BJ (cell line): ENCODE measurements at regions not wholly inside any gene's neighbourhood (a gene's known extent, or its start where the extent isn't known, plus 50 kb on each side); places are given as distances from the start of the nearest gene placed in this dataset.

Experiments used
- CTCF ChIA-PET: fragments of 350-600 bp; formaldehyde crosslinking; extraction: SDS; loops from one replicate; lab custom pipeline; 2021; ENCODE audit warnings: antibody characterized with exemption, inconsistent platforms; lab: Yijun Ruan, JAX
- POLR2A ChIA-PET: fragments of 300-600 bp; sonication (Branson Sonifier 250); formaldehyde crosslinking; extraction: SDS; loops from one replicate; lab custom pipeline; 2021; ENCODE audit warnings: antibody characterized with exemption; lab: Charles Lee
- DNase-seq: peaks from one replicate; pipeline ENCODE4 v3.0.0-alpha.2; 2011; ENCODE audit warnings: low read depth
- H3K27me3 ChIP-seq: 2 replicates; pipeline ENCODE4 v1.6.0; 2011; ENCODE audit warnings: low read length; ENCODE audit not compliant: control insufficient read depth, insufficient read depth
- H3K36me3 ChIP-seq: 2 replicates; pipeline ENCODE4 v1.5.1; 2011; ENCODE audit warnings: low read length; ENCODE audit not compliant: control insufficient read depth, insufficient read depth
- H3K4me3 ChIP-seq: 2 replicates; pipeline ENCODE4 v1.5.1; 2011; ENCODE audit warnings: low read depth, mild to moderate bottlenecking, control low read depth, low read length
- CTCF ChIP-seq: IDR thresholded peaks from 2 replicates; pipeline ENCODE4 v1.5.1; 2011; ENCODE audit warnings: low read depth, mild to moderate bottlenecking, control low read depth, inconsistent platforms, low read length, moderate library complexity; ENCODE audit not compliant: insufficient read depth

- no peaks in the 10 kb centered on the region for H3K27me3 ChIP-seq
- DNase-seq: no peak
- POLR2A ChIA-PET: no interaction called here
- CTCF ChIA-PET: no interaction called here
- no peaks in the 10 kb centered on the region for H3K36me3 ChIP-seq
- no peak for TF ChIP-seq CTCF
- no peak overlapping the region for H3K4me3 ChIP-seq
Observed at GRCh38 chr21:28627691-28628090, 365.0 kb downstream of the LTN1 start.

DNA sequence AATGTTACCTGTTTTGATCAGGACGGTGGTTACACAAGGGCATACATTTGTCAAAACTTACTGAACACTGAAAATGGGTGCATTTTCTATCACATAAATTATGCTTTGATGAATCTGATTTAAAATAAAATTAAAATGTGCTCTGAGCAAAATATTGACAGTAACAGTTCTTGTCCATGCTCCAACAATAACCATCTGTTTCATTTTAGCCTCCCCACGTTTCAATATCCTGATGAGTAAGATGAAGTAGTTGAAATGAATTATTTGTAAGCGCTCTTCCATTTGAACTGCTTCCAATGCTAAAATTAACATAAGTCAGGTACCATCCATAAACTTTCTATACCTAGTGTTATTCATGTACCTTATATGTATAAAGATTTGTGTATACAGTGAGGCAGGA is 365.4 kb downstream of the LTN1 start:
- CTCF ChIA-PET: no interaction called here
- H3K4me3 ChIP-seq: no peak overlapping the region

GRCh38 chr21:28624626-28625025 is 368.1 kb downstream of the LTN1 start:
- POLR2A ChIA-PET: no interaction called here
- no peaks in the 10 kb centered on the region for H3K27me3 ChIP-seq
- no peak for DNase-seq
- H3K4me3 ChIP-seq: no peak overlapping the region
- no peak for TF ChIP-seq CTCF
- CTCF ChIA-PET: interaction anchor here (0.6 kb wide), 1 partner anchor 9 kb away, joined by 3 read pairs; no protein-coding TSS in a partner anchor
- H3K36me3 ChIP-seq: no peaks in the 10 kb centered on the region

More for the DNA sequence above, 365.4 kb downstream of the LTN1 start:
- Histone ChIP-seq H3K27me3 (no peaks in the 10 kb centered on the region), H3K36me3 (no peaks in the 10 kb centered on the region)
- TF ChIP-seq CTCF: no peak
- no peak for DNase-seq
- POLR2A ChIA-PET: no interaction called here

GRCh38 chr21:28617300-28617699 is 375.4 kb downstream of the LTN1 start:
- CTCF ChIA-PET: interaction anchor here (0.6 to 1.7 kb wide), 3 partner anchors 16 to 962 kb away, joined by 3 to 4 read pairs (median 3); no protein-coding TSS in a partner anchor

GRCh38 chr21:28615276-28615675 is 377.4 kb downstream of the LTN1 start:
- TF ChIP-seq CTCF: no peak
- no peaks in the 10 kb centered on the region for H3K36me3 ChIP-seq
- ChIA-PET POLR2A (interaction anchor here (0.6 to 1.0 kb wide), 2 partner anchors 18 to 19 kb away, joined by 3 read pairs; no protein-coding TSS in a partner anchor), CTCF (interaction anchor here (0.9 kb wide), 1 partner anchor 10 kb away, joined by 3 read pairs; no protein-coding TSS in a partner anchor)
- no peaks in the 10 kb centered on the region for H3K27me3 ChIP-seq
- H3K4me3 ChIP-seq: no peak overlapping the region
- DNase-seq: peak; percentile 27

More at GRCh38 chr21:28617300-28617699, 375.4 kb downstream of the LTN1 start:
- Histone ChIP-seq H3K36me3 (no peaks in the 10 kb centered on the region), H3K27me3 (no peaks in the 10 kb centered on the region), H3K4me3 (no peak overlapping the region)
- TF ChIP-seq CTCF: no peak
- DNase-seq: no peak
- POLR2A ChIA-PET: no interaction called here
